ENCODE measurements at regions not wholly inside any gene's neighbourhood (a gene's known extent, or its start where the extent isn't known, plus 50 kb on each side); places are given as distances from the start of the nearest gene placed in this dataset.
A peak's percentile ranks its signal among the peaks of the same experiment; 100 is the strongest.

DNA sequence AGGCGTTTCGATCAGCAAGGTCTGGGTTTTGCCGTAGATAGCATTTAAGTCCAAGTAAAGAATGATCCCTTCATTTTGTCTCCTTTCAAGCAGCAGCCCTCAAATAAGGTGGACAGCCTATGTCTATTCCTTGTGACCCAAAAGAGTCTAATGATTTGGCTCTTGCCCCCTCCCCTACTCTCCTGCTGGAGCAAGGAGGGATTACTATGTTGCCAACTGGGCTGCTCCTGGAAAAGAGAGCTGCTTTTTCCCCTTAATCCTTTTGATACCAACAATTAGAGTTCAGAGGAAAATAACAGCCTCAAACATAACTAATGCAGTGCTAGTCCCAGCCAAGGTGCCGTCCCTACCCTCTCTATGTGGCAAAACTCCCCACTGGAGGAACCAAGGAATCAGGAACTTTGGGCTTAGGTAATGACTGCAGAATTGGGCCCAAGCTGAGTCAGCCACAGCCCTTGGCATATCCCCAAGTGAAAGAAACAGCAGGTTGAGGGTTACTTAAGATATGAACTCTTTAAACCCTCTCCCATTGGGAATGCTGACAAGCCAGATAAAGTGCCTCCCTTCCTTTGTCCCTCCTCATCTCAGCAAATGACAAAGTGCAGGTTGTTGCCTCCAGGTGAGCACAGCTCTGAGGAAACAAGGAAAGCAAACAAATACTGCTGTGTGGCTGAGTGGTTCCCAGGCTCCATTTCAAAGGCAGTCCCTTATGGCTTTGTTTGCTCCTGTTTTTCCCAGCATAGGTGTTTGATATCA, 643.7 kb downstream of the INHBA start:
- no peak for DNase-seq

DNA sequence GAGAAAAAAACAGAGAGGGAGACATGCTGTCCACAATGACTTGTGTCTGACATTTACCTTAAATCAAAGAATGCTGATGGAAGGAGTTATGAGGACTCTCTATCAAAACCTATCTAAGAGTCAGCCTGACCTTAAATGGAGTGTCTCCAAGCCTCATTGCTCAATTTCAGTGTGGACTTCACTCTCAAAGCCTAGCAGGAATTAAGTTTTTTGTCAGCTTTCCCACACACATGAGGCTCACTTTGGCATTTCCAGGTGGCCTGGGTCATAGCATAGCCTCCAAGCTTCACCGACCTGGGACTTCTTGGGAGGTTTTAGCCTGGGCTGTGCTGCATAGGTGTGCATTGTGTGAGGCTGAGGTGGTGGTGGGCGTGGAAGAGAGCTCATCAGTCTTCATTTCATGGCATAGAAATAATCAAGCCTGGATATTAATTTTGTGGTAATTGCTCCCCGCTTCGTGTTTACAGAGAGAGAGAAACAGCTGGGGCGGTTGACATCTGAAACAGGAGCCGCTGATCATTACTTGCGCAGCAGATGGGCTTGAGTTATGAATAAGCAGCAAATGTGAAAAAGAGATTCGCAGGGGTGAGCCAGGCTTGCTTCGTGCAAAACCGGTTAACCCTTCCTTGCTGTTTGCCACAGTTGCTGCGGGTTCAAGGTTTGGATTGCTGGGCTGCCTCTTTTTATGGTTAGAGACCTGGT, 647.8 kb downstream of the INHBA start:
- no peak for DNase-seq

DNA sequence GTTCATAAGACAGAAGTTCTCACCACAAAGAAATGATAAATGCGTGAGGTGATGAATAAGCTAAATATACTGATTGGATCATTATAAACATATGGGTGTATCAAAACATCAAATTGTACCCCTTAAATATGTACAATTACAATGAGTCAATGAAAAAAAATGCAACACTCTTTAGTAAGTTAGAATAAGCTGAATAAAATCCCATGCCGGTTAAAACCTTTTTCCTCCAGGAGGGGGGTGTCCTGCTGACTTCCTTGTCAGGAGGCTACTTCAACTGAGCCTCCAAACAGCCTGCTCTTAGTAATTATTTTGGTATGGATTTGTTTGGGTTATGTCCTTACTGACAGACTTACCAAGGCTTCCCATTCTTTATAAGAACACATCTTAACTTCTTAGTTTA, 649.1 kb downstream of the INHBA start:
- no peak for DNase-seq

DNA sequence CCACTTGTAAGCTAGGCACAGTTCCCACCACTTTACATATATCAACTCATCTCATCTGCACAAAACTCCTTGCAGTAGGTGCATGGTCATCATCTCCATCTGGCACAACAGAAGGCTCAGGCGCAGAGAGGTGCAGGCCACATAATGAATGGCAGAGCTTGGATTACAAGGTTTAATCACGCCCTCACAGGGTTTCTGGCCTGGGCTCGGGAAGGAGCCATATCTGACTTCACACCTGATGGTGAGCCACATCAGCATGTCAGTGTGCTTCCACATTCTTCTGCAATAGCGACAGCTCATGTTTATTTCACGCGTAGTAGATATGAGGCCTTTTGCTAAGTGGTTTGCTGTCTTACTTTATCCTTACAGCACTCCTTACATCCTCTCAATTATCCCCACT, 650.2 kb downstream of the INHBA start:
- no peak for DNase-seq

DNA sequence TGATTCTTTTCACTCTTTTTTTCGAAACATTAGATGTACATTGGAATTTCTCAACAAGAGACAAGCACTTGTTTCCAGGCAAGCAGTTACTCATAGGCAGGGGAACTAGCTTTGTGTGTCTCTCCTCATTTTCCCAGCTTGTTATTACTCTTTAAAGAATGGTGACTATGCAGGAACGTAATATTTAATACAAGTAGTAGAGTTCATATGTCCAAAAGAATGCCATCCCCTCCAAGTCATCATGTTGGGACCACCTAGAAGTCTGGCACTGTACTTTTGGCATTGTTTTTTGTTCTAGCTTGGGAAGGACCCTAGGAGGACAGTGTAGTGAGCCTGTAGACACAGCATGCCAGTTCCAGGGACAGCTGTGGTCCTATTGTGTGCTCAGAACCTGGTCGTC, 650.7 kb downstream of the INHBA start:
- DNase-seq, result no peak

DNA sequence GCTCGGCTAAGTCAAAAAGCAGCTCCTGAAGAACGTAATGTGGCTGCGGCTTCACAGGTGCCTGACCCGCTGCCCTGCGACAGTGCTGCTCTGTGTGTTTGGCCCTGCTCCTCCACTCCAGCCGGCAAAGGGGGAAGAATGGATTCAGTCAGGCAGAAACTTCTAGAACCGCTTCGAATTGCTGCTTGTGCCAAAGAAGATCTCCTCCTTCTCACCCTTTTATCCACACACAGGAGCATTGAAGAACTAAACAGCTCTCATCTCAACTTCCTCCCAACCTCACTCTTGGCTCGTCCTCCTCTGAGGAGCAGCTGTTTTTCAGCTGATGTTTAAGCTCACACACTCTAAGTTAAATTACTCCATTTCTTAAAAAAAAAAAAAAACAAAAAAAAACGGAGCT, 651.4 kb downstream of the INHBA start:
- DNase-seq, result no peak

DNA sequence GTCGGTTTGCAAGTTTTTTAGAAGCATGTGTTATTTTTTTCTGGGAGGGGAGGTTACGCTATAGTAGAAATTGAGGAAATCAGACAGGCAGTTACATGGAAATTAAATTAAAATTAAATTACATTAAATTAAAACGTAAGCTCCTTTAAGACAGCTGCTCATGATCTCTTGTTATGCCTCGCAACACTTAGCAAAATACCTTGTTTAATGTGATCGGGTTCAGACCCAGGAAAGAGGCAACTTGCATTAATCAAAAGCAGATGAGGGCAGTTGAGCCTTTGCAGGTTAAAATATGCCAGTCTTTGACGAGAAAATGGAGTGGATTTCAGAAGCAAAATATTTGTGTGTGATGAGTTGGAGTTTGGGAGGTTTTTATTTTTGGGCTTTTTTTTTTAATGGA, 651.8 kb downstream of the INHBA start:
- DNase-seq, result no peak

DNA sequence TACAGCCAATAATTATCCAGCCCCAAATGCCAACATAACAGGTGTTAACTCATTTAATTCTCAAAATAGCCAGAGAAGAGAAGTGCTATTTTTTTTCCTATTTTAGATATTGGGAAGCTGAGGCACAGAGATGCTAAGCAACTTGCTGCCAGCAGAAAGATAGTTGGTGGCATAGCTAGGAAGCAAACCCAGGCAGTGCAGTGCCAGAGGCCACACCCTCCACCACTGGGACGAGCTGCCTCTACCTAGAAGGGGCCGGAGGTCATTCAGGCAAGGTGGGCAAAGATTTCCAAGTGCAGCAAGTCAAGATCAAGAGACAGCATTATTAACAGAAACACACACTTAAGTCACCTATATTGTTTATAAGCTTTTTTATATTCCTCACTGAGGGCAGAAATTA, 654.1 kb downstream of the INHBA start:
- no peak for DNase-seq

DNA sequence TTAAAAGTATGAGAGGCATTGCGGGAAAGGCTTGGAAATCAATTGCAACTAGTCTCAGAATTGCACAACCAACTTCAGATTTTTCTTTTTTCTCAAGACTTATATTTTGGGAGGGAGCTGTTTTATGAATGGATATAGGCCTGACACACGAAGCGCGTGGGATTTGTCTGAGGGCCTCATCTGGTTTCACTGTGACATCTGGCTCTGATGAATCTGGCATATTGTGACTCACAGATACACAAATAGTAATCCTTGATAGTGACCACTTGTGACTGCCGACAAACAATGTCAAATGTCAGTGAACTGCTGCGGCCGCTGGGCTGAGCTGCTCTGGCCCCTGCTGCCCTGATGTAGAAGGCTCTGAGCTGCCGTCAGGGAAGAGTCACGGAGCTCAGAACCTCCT, 655.1 kb downstream of the INHBA start:
- DNase-seq, result no peak

DNA sequence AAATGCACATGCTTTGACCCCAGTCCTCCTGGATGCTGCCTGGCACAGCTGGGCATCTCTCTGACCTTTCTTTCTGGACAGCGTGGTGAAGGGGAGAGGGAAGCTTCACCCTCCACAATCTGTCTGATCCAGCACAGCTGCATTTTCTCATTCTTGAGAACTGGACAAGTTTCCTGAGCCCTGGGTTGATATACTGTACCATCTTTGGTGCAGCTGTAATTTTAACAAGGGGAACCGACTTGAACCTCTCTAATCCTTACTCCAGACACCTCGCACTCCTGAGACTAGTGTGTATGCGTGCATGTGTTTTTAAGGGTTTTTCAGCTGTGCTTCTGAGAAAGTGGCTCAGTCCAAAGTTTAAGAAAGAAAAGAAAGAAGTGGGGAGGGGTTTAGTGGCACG, 655.7 kb downstream of the INHBA start:
- no peak for DNase-seq

DNA sequence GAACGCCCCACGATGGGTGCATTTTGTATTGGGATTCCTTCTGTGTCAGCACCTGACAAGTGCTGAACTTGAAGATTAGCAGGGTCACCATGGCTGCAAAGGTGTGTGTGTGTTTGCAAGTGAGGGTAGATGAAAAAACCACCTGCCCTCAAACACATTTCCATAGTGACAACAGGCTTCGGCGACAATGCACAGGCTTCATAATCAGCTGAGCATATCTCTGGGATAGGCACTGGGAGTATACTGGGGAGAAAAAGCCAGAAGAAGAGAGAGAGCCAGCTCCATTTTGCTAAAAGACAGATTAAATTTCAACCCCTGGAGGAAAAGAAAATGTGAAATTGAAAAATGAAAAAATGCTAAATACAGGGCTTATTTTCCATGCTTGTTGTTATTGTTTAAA, 656.1 kb downstream of the INHBA start:
- DNase-seq, result no peak

DNA sequence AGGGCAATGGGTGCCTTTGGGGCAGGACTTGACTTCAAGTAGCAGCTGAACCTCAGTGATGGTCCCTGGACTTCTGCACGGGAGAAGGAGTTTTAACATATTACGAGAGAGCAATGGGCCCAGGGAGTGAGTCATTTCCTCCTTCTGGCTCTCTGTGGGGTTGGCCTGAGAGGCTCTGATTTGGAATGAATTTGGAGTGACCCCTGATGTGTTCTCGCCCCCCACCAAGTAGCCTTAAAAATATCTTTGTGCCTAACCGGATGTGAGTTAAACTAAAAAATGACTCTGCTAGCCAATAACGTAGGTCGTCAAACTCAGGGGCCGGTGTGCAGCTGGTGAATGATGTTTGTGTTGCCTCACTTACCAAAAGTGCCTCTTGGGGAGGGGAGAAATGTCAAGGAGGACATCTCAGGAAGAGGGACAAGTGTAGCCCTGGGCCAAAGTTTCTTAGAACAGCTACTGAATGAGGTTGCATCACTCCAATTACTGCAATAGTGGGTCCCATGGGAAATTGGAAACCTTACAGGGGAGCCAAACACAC, 656.6 kb downstream of the INHBA start:
- DNase-seq, result no peak

DNA sequence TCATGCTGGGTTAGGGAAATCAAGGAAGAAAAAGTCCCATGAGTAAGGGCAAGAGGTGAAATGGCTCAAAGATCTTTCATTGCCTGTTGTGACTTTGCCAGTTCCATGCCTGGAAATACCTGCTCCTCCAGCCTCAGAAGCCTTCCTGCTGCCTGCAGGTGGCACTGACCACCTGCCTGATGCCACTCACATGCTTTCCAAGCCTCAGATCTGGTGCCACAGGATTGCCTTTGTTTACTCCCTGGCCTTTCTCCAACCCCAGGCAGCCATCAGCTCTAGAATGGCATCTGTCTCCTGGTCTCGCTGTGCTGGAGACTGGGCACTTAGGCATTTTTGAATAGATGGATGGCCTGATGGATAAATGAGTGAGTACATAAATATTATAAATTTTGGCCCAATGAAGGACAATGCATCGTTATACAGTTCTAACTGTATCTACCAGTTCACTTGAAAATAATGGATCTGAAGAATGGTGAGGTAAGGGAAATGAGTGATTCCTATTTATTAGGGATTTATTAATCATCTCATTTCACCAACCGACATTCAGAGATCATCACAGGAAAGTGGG, 657.2 kb downstream of the INHBA start:
- no peak for DNase-seq

DNA sequence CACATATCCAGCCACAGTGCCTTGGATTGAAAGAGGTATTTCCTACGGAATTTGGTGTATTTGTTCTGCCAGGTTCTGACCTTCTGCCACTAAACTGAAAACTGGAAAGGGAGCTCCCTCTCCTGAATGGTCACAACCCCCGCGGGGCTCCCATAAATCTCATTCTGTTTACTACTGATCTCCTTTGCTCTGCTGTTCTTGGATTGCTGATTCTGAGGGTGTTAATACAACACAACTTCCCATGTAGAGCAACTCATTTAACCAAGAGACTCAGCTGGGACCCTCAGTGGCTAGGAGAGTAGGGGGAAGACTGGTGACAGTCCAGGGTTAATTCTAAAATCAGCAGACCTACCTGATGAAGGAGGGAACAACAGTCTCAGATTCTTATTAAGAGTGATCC, 662.9 kb downstream of the INHBA start:
- DNase-seq, result no peak

DNA sequence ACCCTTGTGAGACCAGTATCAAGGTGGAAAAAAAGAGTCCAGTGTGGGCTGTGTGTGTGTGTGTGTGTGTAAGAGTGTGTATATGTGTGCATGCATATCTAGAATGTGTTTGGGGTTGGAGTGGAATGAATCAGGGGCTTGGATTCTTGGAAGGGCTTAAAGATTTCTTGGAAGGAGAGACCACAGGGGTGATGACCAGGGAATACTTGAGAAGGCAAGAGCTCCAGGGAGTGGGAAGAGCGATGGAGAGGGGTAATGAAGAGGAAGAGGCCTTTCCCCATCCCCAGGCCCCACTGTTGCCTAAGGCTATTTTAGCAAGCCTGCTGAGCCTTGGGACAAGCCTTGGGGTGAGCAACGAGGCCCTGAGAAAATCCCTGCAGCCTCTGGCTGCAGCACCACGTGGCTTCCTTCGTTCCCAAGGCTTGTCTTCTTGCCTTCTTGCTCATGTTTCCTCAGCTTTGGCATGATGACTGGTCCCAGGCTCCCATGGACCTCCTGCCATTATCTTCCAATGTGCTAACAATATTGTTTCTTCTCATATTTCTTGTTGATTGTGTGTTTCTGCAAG, 663.4 kb downstream of the INHBA start:
- no peak for DNase-seq

DNA sequence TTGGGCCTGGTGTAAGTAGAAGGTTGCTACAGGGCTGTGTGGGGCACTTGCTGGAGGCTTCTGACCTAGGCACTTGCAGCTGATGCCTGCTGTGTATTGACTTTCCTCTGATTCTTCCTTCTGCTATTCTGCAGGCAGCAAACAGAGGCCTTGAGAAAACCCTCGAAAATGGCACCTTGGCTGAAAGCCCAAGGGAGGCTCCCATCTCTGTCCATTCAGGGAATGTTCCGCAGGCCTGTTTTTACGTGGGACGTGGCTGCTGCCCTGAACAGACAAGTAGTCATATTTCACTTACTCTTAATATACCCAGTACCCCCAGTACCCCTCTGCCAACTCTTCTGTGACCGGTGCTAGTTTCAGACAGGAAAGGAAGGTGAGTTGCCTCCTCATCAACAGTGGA, 664.7 kb downstream of the INHBA start:
- no peak for DNase-seq

DNA sequence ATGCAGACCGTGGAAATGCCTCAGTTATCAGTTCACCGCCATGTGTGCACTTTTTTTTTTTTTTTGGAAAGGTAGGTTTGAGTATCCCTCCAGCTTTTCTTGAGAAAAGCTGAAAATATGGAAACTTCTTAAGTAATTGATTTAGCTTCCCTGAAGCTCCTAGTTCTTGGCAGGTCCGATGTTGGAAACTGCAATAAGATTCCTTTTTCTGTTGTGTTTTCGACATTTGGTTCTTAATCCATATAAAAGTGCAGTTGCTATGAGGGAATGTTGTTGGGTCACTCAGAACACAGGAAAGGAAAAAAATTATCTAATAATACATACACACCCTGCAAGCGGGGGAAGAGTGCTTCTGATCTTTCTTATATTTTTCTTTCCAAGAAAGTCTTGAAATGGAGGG, 665.2 kb downstream of the INHBA start:
- no peak for DNase-seq

DNA sequence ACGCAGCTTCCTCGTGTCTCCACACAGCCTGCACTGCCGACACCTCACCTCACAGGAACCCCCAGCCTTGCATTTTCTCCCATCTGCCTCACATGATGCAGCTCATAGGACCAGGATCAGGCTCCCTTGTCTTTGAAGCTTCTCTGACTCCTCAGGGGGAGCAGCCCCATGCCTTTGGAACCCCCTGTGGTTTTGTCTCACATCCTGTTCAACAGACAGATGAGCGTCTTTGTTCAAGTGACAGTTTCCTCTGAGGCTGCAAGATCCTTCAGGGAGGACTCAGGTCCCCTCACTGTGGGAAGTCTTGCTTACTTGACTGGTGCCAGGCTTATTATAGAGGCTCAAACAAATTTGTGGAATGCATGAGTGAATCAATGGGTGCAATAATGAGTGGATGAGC, 667.1 kb downstream of the INHBA start:
- no peak for DNase-seq

DNA sequence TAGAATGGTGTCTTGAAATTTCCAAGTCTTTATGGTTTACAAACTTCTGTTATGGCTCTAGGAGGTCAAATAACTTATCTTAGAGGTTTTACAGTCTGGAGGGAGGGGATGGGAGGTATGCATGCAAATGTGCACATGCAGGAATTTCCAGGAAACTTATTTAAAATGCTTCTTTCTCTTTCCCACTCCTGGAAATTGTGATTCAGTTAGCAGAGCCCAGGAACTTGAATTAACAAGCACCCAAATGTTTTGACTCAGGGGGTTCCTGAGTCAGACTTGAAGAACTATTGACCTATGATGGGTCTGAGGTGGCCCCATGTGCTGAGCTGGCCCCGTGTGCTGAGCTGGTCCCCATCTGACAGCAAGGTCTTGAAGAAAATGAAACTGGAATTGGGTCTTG, 669.4 kb downstream of the INHBA start:
- DNase-seq, result no peak

DNA sequence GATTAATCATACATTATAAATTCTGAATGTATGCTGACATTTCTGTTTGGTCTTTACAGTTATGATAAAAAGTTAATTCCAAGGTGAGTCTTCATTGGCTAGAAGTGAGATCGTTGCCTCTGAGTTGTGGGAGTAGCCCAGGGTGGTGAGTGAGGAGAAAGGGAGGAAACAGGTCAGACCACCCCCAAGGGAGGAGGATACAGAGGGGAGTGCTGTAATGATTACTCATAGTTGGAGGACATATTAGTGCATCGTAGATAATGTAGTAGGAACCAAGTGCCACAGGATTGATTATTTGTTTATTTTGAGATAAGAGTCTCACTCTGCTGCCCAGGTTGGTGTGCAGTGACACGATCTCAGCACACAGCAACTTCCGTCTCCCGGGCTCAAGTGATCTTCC, 672.2 kb downstream of the INHBA start:
- no peak for DNase-seq

DNA sequence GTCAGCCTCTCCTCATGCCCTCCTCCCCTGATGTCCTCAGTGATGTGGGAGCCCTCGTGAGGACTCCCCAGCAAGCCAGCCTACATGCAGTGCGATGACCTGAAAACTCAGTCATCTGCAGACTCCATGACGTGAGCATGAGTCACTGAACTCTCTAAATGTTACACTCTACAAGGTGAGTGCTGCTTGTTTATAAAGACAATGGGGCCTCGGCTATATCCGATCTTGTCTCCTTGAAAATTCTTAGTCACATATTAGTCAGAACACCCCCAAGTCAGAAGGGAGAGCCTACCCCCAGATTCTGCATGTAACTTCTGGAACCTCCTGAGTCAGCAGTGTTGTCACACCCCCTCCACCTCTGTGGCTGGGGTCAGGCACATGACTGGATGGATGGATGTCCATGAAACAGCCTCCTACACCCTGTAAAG, 673.8 kb downstream of the INHBA start:
- peak; percentile 8 for DNase-seq

DNA sequence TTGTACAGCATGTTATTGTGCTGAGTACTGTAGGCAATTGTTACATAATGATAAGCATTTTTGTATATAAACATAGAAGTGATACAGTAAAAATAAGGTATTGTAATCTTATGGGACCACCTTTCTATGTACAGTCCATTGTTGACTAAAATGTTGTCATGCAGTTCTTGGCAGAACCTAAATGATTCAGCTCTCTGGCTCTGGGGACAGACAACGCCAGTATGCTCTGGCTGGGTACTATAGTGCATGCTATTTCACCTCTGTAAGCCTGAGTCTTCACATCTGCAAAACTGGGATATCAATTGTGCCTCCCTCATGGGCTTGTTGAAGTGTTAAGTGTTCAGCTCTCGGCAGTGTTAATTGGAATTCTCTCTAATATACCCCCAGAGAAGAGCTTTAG, 674.3 kb downstream of the INHBA start:
- DNase-seq, result no peak

DNA sequence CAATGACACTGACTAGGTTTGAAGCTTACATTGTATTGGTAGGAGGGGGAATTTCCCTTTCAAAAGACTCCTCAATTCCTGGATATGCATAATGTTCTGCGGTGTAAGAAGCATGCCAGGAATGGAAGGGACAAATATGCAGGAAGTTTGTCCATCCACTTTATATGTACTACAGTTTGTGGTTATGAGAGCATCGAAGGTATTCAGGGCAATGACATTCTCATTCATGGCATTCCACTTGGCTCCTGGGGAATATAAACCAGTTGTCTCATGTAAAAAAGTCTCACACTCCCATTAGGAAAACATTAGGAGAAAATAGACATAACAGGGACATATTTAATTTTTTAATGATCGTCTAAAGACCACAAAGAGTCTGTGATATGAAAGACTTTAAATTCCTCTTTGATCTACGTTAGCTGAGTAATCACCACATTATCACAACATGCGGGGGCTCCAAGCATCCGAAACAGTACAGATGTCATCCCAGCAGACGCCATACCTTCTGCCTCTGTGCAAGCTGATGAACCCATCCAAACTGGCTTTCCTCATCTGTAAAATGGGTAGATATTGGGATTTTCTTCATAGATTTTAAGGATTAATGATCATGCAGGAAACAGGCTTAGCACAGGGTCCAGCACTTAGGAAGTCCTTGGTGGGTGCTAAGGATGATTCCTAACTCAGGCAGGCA, 675.3 kb downstream of the INHBA start:
- no peak for DNase-seq
